ENCODE measurements at regions not wholly inside any gene's neighbourhood (a gene's known extent, or its start where the extent isn't known, plus 50 kb on each side); places are given as distances from the start of the nearest gene placed in this dataset.
"Not testable (repeated sequence)": the region's sequence is repeated elsewhere in the genome, so short reads cannot be mapped to it uniquely, and the experiment has no call there.

DNA sequence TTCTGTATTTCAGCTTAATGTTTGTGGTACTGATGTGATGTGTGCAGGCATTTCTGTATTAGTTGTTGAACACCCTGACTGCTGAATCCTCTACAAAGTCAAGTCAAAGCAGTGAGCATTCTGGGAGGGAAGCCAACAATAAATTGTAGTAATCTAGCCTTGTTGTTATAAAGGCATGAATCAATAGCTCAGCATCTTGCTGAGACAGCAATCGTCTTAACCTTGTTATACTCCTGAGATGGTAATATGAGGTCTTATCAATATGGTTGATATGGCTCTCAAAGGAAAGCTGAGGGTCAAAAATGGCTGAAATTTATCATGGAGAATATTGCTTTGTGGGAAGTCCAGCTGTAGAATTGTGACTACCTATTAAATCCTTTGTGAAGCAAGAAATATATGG is 299.4 kb downstream of the DNAJB9 start:
- Histone ChIP-seq H3K36me3 (replicated peaks) (no peaks in the 10 kb centered on the region), H3K27me3 (replicated peaks) (no peaks in the 10 kb centered on the region), H3K4me3 (ENCODE audit: low read depth, low read length) (no peak overlapping the region), H3K27ac (no peak overlapping the region)
- no peak for DNase-seq
- TF ChIP-seq, protein P1, sequence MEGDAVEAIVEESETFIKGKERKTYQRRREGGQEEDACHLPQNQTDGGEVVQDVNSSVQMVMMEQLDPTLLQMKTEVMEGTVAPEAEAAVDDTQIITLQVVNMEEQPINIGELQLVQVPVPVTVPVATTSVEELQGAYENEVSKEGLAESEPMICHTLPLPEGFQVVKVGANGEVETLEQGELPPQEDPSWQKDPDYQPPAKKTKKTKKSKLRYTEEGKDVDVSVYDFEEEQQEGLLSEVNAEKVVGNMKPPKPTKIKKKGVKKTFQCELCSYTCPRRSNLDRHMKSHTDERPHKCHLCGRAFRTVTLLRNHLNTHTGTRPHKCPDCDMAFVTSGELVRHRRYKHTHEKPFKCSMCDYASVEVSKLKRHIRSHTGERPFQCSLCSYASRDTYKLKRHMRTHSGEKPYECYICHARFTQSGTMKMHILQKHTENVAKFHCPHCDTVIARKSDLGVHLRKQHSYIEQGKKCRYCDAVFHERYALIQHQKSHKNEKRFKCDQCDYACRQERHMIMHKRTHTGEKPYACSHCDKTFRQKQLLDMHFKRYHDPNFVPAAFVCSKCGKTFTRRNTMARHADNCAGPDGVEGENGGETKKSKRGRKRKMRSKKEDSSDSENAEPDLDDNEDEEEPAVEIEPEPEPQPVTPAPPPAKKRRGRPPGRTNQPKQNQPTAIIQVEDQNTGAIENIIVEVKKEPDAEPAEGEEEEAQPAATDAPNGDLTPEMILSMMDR (IDR thresholded peaks at IDR 0.05; ENCODE audit: low read depth, low read length, missing control alignments) = no peak
- in situ Hi-C loops (cut with HindIII; ENCODE audit: low pct_ligation_motif_present, low sequenced_read_pairs) = no loop called here

DNA sequence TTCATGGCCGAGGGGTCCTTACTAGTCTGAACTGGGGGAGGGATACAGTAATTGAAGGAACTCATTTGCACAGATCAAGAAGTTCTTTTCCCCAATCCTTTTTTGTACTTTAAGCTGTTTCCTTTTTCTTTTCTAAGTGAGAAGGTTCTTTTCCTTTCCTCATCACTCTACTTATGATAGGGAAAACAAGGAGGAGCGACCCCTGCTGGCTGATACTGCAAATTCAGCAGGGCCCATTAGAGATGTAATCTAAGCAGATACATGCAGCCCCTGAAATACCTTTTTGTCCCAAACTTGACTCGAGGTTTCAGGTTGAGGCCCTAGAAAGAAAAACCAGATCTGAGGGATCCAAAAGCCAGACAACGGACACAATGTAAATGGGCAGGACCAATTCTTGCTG is 305.5 kb downstream of the DNAJB9 start:
- TF ChIP-seq, protein P1 (IDR thresholded peaks at IDR 0.05; ENCODE audit: low read depth, low read length, missing control alignments) = peak; percentile 41
- H3K4me3 ChIP-seq (ENCODE audit: low read depth, low read length) = no peak overlapping the region
- peak; percentile 57 for DNase-seq
- H3K27me3 ChIP-seq (replicated peaks) = no peaks in the 10 kb centered on the region
- no peaks in the 10 kb centered on the region for H3K36me3 ChIP-seq (replicated peaks)
- H3K27ac ChIP-seq = no peak overlapping the region
- in situ Hi-C loops (cut with HindIII; ENCODE audit: low pct_ligation_motif_present, low sequenced_read_pairs) = no loop called here

DNA sequence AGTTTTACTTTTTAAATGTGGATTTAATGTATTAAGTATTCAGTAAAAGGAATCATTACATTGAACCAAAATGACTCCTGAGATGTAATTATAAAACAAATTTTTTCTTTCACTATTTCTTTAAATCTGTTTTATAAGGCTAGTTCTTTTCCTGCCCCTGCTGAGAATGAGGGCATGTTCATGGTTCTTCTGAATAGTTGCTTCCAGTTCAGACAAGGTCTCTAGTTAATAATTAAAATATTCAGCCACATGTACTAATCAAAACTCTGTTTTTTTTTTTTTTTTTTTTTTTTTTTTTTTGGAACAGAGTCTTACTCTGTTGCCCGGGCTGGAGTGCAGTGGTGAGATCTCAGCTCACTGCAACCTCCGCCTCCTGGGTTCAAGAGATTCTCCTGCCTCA is 321.2 kb downstream of the DNAJB9 start:
- Histone ChIP-seq H3K4me3 (ENCODE audit: low read depth, low read length) (no peak overlapping the region), H3K36me3 (replicated peaks) (no peaks in the 10 kb centered on the region), H3K27me3 (replicated peaks) (no peaks in the 10 kb centered on the region), H3K27ac (no peak overlapping the region)
- no peak for DNase-seq
- in situ Hi-C loops (cut with HindIII; ENCODE audit: low pct_ligation_motif_present, low sequenced_read_pairs) = no loop called here
- TF ChIP-seq, protein P1 (IDR thresholded peaks at IDR 0.05; ENCODE audit: low read depth, low read length, missing control alignments) = no peak

DNA sequence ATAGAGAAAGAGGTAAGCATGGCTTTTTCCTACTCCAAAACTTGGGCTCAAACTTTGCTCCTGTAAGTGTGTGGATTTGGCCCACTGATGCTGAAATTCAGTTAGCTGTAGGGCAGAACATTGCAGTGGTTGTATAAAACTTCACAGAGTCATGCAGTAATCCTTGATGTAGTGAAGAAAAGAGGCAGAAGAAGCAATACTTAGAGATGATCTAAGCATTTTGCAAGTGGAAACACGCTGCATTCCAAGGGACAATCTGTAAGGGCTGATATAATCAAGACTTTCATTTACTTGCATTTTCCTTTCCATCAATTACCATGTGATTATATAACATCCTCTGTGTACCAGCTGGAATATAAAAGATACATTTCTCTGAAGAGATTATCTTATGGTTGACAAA is 338.8 kb downstream of the DNAJB9 start:
- no peak overlapping the region for H3K27ac ChIP-seq
- no peak for DNase-seq
- in situ Hi-C loops (cut with HindIII; ENCODE audit: low pct_ligation_motif_present, low sequenced_read_pairs) = no loop called here

DNA sequence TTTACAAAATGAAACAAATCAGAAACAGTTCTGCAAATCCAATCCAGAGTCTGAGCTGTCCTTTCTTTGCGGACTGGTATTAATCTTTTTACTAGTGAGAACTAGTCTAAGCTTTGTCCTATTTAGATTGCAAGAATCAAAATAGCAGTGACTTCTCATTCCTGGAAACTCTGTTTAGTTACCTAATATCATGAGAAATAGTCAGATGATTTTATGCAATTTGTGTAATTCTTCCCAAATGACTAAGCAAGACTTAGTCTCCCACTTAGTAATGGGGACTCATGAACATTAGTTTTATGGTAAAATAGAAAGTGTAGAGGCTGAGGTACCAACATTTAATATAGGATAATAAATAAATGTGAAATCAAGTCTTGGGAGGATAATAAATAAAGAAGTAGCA is 341.3 kb downstream of the DNAJB9 start:
- in situ Hi-C loops (cut with HindIII; ENCODE audit: low pct_ligation_motif_present, low sequenced_read_pairs) = no loop called here
- Histone ChIP-seq H3K27ac (no peak overlapping the region), H3K27me3 (replicated peaks) (no peaks in the 10 kb centered on the region), H3K36me3 (replicated peaks) (no peaks in the 10 kb centered on the region), H3K4me3 (ENCODE audit: low read depth, low read length) (no peak overlapping the region)
- DNase-seq = no peak
- TF ChIP-seq, protein P1 (IDR thresholded peaks at IDR 0.05; ENCODE audit: low read depth, low read length, missing control alignments) = no peak

More for the DNA sequence above, 338.8 kb downstream of the DNAJB9 start:
- TF ChIP-seq, protein P1 (IDR thresholded peaks at IDR 0.05; ENCODE audit: low read depth, low read length, missing control alignments) = no peak
- Histone ChIP-seq H3K27me3 (replicated peaks) (no peaks in the 10 kb centered on the region), H3K4me3 (ENCODE audit: low read depth, low read length) (no peak overlapping the region), H3K36me3 (replicated peaks) (no peaks in the 10 kb centered on the region)

DNA sequence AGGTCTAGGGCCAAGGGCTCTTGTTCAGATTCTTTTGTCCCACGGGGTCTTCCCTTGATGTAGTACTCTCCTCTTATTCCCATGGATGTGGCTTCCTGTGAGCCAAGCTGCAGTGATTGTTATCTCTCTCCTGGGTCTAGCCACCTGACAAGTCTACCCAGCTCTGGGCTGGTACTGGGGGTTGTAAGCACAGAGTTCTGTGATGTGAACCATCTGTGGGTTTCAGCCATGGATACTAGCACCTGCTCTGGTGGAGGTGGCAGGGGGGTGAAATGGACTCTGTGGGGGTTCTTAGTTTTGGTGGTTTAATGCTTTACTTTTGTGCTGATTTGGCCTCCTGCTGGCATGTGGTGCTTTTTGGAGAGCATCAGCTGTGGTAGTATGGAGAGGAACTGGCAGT is 350.8 kb downstream of the DNAJB9 start:
- H3K36me3 ChIP-seq (replicated peaks) = no peaks in the 10 kb centered on the region
- DNase-seq = no peak
- TF ChIP-seq, protein P1 (IDR thresholded peaks at IDR 0.05; ENCODE audit: low read depth, low read length, missing control alignments) = no peak
- in situ Hi-C loops (cut with HindIII; ENCODE audit: low pct_ligation_motif_present, low sequenced_read_pairs) = no loop called here
- H3K27ac ChIP-seq = no peak overlapping the region
- H3K4me3 ChIP-seq (ENCODE audit: low read depth, low read length) = no peak overlapping the region
- H3K27me3 ChIP-seq (replicated peaks) = no peaks in the 10 kb centered on the region

DNA sequence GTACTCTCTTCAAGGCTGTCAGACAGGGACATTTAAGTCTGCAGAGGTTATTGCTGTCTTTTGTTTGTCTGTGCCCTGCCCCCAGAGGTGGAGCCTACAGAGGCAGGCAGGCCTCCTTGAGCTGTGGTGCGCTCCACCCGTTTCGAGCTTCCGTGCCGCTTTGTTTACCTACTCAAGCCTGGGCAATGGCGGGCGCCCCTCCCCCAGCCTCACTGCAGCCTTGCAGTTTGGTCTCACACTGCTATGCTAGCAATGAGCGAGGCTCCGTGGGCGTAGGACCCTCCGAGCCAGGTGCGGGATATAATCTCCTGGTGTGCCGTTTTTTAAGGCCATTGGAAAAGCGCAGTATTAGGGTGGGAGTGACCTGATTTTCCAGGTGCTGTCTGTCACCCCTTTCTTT is 373.4 kb downstream of the DNAJB9 start:
- in situ Hi-C loops (cut with HindIII; ENCODE audit: low pct_ligation_motif_present, low sequenced_read_pairs); H3K27me3 ChIP-seq (replicated peaks); H3K27ac ChIP-seq; DNase-seq; H3K4me3 ChIP-seq (ENCODE audit: low read depth, low read length); H3K36me3 ChIP-seq (replicated peaks): not testable (repeated sequence)
